ENCODE measurements at regions not wholly inside any gene's neighbourhood (a gene's known extent, or its start where the extent isn't known, plus 50 kb on each side); places are given as distances from the start of the nearest gene placed in this dataset.

- Histone ChIP-seq H2BK12ac (ENCODE audit: low read depth, low read length) (no peak overlapping the region), H4K91ac (replicated peaks; ENCODE audit: insufficient read length, low read length) (no peak overlapping the region), H2AFZ (ENCODE audit: low read length) (no peak overlapping the region), H3K79me1 (ENCODE audit: low read depth, low read length) (no peaks in the 10 kb centered on the region), H3K23ac (ENCODE audit: insufficient read length) (no peak overlapping the region), H3K23me2 (ENCODE audit: low read depth, low read length) (no peaks in the 10 kb centered on the region), H4K8ac (ENCODE audit: extremely low read depth, insufficient read depth, low read length) (no peak overlapping the region), H3K14ac (ENCODE audit: insufficient read length) (no peak overlapping the region), H2BK15ac (ENCODE audit: low read length) (no peak overlapping the region), H2AK5ac (ENCODE audit: low read depth, low read length) (no peak overlapping the region), H3K36me3 (ENCODE audit: control insufficient read depth in 2 of 4, insufficient read depth in 4 of 4, low read length in 3 of 4) (no peaks in the 10 kb centered on the region), H4K20me1 (replicated peaks in 1 of 2; ENCODE audit: control insufficient read depth in 1 of 2, insufficient read depth in 2 of 2, low read length in 2 of 2) (no peaks in the 10 kb centered on the region), H3K4ac (replicated peaks; ENCODE audit: insufficient read length, low read depth, low read length) (no peak overlapping the region), H3K56ac (replicated peaks; ENCODE audit: insufficient read length, low read depth, low read length) (no peak overlapping the region), H3K18ac (ENCODE audit: extremely low read depth, low read length) (no peak overlapping the region), H3K79me2 (ENCODE audit: control insufficient read depth in 1 of 2, insufficient read depth in 2 of 2, low read length in 2 of 2) (no peaks in the 10 kb centered on the region), H2BK5ac (ENCODE audit: low read depth, low read length) (no peak overlapping the region), H4K5ac (ENCODE audit: insufficient read length, low read depth, low read length) (no peak overlapping the region), H3K27me3 (replicated peaks in 1 of 4; ENCODE audit: control insufficient read depth in 3 of 4, extremely low read depth in 1 of 4, insufficient read depth in 3 of 4, low read length in 3 of 4) (no peaks in the 10 kb centered on the region), H3K27ac (ENCODE audit: low read depth, low read length) (no peak overlapping the region), H3K4me1 (replicated peaks in 1 of 4; ENCODE audit: control insufficient read depth in 3 of 4, insufficient read depth in 4 of 4, low read length in 3 of 4) (no peaks in the 10 kb centered on the region; a peak in 1 of 7 replicates), H3K4me3 (ENCODE audit: extremely low read depth in 1 of 4, insufficient read depth in 2 of 4, low read depth in 3 of 4, low read length in 4 of 4) (no peak overlapping the region), H2BK120ac (replicated peaks; ENCODE audit: low read depth, low read length) (no peak overlapping the region), H3K9ac (replicated peaks in 1 of 4; ENCODE audit: extremely low read depth in 1 of 4, low read depth in 3 of 4, low read length in 3 of 4) (no peak overlapping the region), H2BK20ac (ENCODE audit: low read length) (no peak overlapping the region), H3K4me2 (ENCODE audit: insufficient read depth in 1 of 2, low read depth in 2 of 2, low read length in 2 of 2) (no peak overlapping the region), H3K9me3 (ENCODE audit: insufficient read depth in 2 of 2, low read depth in 1 of 2, low read length in 1 of 2) (no peaks in the 10 kb centered on the region)
- DNase-seq (ENCODE audit: low read depth in 1 of 2, low spot score in 2 of 2): no peak
- ChIA-PET POLR2A (ENCODE audit: partially characterized antibody) (no interaction called here), CTCF (ENCODE audit: partially characterized antibody) (no interaction called here)
- FAIRE-seq: no peak
- no peak for TF ChIP-seq CREB1 (IDR thresholded peaks at IDR 0.05)
- no peak for TF ChIP-seq RFX5 (IDR thresholded peaks at IDR 0.05; ENCODE audit: borderline replicate concordance, low read depth, low read length)
- TF ChIP-seq ASH2L (IDR thresholded peaks at IDR 0.05; ENCODE audit: low read length): no peak
- no peak for TF ChIP-seq EGR1 (IDR thresholded peaks at IDR 0.05; ENCODE audit: borderline replicate concordance, low read depth, low read length)
- no peak for TF ChIP-seq CTBP2 (IDR thresholded peaks at IDR 0.05; ENCODE audit: borderline replicate concordance, insufficient read depth, insufficient read length, low read length)
These were observed 497.7 kb upstream of the MEF2C start for GRCh38 chr5:89380635-89381034.
